ENCODE measurements at regions not wholly inside any gene's neighbourhood (a gene's known extent, or its start where the extent isn't known, plus 50 kb on each side); places are given as distances from the start of the nearest gene placed in this dataset.

- TF ChIP-seq CTCF (IDR thresholded peaks at IDR 0.05), result no peak
- TF ChIP-seq POLR2A (IDR thresholded peaks at IDR 0.05), result no peak
Observed at GRCh38 chr6:140623498-140623897, 1249.0 kb upstream of the CITED2 start.
